ENCODE measurements at regions not wholly inside any gene's neighbourhood (a gene's known extent, or its start where the extent isn't known, plus 50 kb on each side); places are given as distances from the start of the nearest gene placed in this dataset.

- TF ChIP-seq CTCF (IDR thresholded peaks at IDR 0.05; ENCODE audit: low read depth, low read length, poor library complexity, severe bottlenecking): no peak
- TF ChIP-seq EZH2phosphoT487 (IDR thresholded peaks at IDR 0.05; ENCODE audit: borderline replicate concordance, low read length): no peak
These were observed 52.8 kb upstream of the ITGA6 start for GRCh38 chr2:172374318-172375240.
